Suppressor macrophage (primary cell): ENCODE measurements at regions not wholly inside any gene's neighbourhood (a gene's known extent, or its start where the extent isn't known, plus 50 kb on each side); places are given as distances from the start of the nearest gene placed in this dataset.

Experiments used
- DNase-seq, 4 experiments: peaks; one replicate each; pipeline ENCODE4 v3.0.0-alpha.2; 2020 to 2022

DNA sequence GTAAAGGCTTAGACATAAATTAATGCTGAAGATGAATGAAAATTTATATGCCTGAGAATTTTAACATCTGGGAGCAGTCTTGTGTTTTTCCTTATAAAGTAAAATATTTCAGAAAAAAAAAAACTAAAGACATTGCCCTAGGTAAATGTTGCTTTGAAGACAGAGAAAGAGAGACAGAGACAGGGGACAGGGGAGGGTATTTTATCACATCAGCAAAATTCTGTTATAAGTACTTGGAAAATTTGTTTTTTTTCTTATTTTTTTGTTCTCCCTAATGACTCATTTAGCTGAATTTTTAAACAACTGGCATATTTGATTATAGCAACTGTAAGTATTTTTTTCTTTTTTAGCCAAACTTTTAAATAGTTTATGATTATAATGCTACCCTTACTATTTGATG, 1540.6 kb upstream of the GBE1 start:
- DNase-seq: no peak

DNA sequence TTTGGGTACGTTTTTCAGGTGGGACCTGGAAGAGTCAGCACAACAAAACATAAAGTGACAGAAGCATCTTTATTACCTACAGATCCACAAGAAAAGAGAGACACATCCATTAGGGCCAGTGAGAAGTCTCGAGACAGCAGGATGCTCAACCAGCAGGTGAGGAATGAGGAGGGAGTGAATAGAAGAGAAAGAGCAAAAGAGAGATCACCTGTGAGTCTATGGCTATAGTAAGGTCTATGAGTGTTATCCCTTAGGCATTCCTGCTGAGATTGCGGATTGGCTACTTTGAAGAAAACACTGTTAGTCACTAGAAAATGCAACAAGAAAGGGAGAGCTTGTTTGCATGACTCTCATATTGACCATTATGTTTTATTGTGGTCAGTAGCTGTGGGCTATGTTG, 1556.2 kb upstream of the GBE1 start:
- DNase-seq: no peak

DNA sequence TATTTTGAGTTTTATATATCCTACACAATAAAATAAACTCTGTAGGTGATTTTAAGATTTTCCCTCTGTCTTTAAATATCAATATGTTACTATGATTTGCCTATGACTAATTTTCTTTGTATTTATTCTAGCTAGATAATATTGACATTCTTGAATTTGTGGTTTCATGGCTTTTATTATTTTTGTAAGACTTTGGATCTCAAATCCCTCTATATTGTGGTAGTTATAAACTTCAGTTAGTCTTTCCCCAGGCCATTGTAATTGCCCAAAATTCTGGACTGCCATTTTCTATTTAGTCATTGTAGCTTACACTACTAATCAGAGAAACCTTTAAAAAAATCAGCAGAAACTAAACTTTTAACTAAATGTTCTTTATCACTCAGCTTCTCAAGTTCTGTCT, 1559.3 kb upstream of the GBE1 start:
- DNase-seq: no peak

DNA sequence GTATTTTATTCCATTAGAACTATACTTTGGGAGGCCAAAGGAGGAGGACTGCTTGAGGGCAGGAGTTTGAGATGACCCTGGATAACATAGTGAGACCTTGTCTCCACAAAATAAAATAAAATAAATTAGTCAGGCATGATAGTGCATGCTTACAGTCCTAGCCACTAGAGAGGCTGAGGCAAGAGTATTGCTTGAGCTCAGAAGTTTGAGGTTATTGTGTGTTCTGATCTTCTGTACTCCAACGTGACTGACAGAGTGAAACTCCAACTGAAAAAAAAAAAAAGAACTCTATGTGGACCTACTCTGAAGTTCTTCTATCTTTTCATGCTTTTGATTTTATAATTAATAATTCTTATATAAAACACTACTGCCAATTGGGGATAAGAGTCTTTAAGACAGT, 1560.0 kb upstream of the GBE1 start:
- DNase-seq: no peak

DNA sequence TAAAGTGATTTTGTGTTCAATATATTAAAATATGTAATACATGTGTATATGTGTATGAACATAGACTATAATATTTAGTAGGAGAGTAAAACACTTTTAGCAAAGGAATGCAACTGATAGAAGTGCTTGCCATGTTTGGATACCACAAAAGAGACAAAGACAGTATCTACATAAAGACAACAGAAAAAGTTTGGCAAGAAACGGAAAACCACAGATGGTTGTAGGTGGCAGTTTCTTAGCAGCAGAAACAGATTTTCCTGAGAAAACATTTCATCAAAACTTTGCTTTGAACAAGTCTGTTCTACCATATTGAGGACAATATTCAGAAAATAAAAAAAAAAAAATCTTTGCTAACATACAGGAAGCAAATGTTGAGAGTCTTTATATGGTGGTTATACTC, 1560.4 kb upstream of the GBE1 start:
- no peak for DNase-seq

DNA sequence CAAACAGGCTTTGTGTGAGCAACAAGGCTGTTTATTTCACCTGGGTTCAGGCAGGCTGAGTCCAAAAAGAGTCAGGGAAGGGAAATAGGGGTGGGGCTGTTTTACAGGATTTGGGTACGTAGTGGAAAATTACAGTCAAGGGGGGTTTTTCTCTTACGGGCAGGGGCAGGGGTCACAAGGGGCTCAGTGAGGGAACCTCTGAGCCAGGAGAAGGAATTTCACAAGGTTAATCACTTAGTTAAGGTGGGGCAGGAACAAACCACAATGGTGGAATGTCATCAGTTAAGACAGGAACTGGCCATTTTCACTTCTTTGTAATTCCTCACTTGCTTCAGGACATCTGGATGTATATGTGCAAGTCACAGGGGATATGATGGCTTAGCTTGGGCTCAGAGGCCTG, 1592.8 kb upstream of the GBE1 start:
- no peak for DNase-seq

DNA sequence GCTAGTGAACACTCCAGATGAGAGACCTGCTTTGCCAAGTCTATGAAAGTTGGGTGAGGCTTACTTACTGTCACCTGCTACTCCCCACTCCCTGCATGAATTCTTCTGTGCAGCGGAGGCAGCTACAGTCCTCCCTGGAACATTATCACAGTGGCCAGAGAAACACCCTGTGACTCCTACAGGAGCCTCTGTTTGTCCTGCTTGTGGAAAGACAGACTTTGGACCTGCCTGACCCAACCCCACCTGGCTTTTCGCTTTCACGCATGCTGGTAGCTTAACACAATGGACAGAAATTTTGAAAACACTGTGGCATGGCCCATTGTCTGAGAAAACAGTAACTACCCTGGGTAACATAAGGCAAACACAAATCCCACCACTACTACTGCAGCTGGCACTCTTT, 1565.5 kb upstream of the CADM2 start:
- DNase-seq: no peak

DNA sequence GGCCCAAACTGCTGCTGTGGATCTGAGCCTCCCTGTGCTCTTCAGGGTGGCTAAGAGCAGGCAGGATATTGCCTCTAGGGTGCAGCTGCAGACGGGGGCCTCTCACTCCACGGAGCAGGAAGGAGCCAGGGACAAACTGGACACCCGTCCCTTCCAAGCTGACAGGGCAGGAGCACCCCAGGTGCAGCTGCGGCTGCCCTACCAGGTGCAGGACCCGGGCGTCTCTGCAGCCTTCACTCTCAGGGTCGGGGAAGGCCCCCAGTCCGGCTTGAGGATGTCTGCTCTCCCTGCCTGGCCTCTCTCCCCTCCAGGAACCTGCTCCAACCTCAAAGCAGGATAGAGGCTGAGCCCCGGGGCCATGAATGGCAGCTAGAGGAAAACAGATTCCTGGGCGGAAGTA, 1554.9 kb upstream of the CADM2 start:
- no peak for DNase-seq

DNA sequence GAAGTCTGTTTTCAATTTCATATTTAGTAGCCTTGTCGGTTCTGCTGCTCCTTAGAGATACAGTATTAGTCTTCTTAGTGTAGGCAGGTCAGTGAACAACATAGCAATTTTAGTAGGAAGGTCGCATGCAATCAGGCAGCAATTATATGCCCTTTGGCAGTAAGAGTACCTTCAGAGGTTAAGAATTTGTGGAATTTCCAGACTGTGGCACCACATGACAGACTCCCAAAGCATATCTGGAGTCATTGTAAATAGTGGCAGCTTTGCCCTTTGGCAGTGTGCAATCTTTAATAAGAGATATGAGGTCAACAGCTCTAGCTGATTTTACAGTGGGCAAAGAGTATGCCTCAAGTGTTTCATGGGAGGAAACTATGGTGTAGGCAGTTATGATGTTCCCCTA, 1532.5 kb upstream of the CADM2 start:
- DNase-seq: no peak

DNA sequence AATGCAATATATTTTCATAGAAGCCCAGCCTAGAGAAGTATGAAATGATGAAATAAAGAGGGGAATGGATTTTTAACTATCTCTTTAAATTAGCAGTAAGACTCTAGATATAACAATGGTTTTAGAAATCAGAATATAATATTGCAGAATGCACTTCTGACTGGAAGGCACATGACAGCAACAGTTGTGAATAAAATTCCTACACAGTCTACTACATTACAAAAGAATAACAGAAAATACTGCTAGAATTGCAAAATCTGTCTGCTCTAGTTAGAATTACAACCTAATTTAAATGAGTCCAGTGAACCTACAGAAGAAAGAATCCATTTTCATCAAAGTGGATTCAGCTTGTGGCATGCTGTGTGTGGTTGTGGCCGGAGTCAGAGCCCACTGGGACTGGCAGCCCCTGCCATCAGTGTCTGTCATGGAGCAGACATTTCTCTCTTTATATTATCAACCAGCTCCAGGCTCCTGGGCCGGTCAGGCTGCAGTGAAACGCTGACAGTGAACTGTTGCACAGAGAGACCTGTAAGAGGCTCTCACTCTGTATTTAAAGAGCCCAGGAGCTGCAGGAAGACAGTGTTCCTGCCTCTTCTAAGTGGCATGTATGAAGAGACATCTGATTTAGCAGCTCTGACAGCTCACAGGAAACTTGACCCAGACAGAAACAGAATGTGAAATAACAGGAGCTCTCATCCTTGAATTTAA, 1523.8 kb upstream of the CADM2 start:
- no peak for DNase-seq

DNA sequence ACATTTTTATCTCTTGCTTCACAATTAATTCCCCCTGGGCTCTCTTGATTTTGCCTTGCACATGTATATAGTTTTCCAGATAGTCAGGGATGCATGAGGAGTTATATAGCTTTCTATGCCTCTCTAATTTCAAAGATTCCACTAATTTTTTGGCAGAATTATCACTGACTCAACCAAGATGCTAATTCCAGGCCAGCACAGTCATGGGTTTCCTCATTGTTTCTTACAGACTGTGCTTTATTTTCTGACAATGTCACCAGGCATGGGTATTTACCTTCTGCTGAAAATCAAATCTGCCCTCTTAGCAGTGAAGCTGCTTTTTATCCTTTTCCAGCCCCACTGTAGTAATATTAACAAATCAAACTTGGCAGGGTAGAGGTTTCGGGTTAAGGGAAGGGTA, 1520.6 kb upstream of the CADM2 start:
- DNase-seq: no peak

DNA sequence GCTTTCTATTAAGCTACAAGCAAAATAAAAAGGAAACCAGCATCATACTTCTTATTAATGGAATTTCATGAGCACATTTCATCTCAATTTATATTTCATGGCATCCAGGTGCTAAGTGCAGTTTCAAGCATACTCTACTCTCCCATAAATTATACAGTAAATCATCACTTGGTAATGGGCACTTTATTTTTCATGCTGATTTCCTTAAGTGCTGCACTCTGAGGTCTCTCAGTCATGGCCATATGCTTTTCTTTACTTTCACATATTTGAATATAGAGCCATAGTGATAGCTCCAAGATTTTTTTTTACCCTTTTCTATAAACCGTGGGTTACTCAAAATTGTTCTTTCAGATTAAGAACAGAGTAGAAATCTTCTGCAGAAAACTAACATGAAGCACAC, 1505.7 kb upstream of the CADM2 start:
- no peak for DNase-seq

DNA sequence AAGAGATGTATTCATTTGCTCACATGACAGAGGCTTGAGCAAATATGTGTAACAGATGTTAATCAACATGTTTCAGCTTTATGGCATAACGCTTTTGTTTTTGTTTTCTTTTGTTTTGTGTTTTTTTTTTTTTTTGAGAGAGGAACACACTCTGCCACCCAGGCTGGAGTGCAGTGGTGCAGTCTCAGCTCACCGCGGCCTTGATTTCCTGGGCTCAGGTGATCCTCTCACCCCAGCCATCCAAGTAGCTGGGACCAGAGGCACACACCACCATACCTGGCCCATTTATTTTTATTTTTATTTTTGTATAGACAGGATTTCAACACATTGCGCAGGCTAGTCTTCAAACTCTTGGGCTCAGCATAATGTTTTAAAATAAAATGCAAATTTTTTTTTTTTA, 1504.4 kb upstream of the CADM2 start:
- no peak for DNase-seq

DNA sequence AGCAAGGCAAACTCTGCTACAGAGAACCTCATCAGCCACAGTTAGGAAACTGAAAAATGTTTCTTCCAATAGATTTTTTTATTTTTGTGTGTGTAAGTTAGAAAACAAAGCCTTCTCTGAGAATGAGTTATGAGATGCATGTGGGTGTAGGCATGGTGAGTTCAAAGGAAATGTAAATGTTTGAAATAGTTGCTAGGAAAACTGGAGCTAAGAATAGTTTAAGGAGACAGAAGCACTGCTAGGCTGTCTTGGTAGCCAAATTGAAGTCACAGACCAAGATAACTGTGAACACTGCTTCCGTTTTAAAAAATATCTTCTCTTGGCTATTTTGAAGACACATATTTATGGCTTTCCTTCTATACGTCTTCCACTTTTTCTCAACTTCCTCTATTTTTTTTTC, 1501.2 kb upstream of the CADM2 start:
- no peak for DNase-seq

DNA sequence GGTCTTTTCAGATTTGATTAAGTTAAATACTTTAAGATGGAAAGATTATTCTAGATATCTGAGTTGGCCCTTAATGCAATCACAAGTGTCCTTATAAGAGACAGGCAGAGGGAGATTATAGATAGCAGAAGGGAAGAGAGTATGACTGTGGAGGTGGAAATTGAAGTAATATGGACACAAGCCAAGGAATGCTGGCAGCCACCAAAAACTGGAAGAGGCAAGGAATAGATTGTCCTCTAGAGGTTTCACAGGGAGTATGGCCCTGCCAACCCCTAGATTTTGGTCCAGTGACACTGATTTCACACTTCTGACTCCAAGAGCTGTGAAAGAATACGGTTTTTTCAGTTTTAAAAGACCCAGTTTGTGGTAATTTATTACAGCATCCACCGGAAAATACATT, 1498.7 kb upstream of the CADM2 start:
- DNase-seq: no peak

DNA sequence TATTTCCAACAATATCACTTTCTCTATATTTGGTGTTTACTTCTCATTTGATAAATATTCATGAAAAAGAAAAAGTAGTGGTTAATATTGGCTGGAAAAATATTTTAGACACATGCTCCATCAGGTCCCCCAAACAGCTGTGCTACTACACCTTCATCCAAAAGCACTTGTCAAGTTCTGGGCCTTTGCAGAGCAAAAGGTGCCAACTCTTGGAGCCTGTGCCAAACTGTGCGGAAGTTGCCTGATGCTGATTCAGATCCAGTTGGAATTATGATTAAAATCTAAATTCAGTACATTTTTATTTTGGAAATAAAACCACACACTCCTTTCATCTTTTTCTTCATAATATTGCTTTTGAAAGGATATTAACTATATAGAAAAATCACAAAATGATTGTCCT, 1497.4 kb upstream of the CADM2 start:
- DNase-seq: no peak

DNA sequence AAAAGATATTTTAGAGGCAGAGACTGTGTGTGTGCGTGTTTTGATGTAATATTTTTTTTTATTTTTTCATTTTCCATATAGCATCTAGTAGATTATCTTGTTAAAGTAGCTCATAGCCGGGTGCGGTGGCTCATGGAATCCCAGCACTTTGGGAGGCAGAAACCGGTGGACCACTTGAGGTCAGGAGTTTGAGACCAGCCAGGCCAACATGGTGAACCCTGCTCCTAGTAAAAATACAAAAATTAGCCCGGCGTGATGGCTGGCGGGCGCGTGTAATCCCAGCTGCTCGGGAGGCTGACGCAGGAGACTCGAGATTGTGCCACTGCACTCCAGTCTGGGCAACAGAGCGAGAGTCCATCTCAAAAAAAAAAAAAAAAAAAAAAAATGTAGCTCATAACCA, 1481.2 kb upstream of the CADM2 start:
- DNase-seq: no peak

DNA sequence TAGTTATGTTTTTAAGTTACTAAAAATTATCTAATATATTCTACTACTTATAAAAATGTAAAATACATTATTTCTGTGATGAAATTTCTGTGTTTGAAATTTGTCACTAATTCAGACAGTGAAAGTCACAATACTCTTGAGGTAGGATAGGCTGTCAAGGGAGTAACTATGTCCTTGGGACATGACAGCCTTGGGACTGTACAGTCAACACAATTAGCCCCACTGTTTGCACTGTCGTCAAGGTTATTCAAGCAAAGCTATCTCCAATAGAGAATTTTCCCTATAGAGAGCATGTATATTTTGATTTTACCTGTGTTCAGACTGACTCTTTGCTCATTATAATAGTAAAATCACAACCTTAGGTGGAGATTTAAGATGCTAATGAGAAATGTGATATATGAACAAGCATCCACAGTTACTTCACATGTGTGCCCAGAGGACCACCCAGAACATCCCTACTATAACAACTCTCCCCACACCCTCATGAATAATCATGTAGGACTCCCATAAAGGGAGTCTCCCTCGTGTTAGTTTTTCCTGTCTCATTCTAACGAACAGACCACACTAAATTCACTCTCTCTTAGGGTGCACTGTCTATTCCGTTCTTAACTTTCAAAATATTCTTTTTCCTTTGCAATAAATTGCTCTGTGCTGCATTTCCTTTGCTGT, 1476.3 kb upstream of the CADM2 start:
- DNase-seq: no peak

DNA sequence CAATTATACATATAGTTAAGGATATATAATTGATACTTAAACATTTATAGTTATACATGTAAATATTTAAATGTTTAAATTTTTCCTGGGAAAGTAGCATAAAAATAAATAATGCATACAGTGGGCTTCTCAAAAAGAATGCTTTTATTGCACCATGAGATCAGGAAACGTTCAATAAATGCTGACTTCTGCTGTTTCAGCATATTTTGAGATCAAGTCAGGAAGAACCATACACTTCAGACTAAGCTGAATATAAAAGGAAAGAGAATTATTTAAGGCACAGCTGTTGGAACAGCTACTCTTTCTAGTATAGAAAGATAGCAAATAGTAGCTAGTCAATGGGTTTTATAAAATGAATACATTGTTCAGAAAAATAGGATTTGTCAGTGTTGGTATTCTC, 1462.3 kb upstream of the CADM2 start:
- DNase-seq: no peak

DNA sequence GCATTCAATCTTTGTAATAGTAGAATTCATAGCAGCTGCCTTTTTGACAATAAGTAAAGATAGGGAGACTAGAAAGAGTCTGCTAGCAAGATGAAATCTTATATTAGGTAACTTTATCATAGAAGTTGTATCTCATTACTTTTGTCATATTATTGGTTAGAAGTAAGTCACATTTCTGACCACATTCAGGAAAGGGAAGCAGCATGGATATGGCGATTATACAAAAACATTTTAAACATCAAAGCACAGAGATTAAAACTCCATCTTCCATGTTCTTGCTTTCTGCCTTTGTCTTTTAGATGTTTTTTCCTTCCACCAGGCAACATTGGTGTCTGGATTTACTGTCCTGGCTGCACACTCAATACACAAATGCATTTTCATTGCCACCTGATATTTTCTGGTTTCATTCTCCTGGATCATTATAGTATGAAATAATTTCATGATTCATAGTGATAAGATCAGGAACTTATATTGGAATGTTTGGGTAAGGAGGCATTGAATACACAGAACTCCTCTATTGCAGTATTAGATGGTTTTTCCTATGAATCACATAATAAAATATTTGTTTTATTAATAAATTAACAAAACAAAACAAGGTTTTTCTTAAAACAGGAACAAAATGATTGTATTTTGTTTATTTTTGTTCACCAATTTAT, 1460.3 kb upstream of the CADM2 start:
- no peak for DNase-seq

DNA sequence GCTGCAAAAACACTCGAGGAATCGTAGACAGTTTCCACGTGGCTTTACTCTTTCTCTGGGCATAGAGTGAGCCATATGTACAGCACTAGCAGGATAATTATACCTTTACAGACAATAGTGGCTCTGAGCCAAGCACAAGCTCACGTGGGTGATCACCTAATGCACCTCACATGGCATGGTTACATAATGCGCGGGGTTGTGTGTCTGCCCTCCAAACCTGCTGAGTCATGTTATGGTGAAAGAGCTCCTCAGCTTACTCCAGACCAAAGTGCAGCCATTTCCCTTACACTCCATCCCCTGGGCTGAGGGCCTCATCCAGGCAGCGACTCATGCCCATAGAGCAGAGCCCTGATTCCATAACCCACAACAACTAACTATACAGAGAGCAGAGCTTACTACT, 1458.4 kb upstream of the CADM2 start:
- DNase-seq: no peak

DNA sequence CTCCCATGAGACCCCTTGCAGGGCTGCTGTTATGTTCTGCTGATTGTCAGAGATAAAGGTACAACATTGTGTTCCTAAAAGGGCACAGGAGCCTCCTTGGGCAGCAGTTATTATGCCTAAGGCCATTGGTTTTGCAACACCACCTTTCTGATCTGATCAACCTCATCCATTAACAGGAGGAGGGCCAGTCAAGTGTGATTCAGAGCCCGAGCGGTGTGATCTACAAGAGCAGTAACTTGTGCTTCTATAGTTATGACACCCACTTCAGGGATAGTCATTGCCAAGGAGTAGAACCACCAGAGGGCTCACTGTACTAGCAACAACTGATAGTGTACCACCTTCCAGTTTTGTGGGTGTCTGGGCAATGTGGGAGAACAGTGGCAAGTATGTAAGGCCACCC, 1457.9 kb upstream of the CADM2 start:
- DNase-seq: no peak

DNA sequence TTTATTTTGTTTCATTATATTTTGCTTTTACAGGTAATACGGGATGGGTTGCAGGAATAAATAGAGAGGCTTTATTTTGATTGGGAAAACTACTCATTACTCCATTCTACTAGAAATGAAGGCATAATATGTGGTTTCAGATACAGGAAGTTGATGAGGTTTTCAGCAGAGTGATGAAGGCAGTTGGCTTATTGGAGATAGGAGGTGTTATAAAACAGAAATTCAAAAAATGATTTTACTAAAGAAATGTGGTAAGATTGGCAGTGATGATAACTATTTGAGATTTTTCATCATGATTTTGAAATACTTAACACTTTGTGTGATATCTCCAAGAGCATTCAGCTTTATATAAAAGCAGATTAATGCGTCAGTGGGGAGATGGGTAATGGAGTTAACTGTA, 1445.7 kb upstream of the CADM2 start:
- no peak for DNase-seq

DNA sequence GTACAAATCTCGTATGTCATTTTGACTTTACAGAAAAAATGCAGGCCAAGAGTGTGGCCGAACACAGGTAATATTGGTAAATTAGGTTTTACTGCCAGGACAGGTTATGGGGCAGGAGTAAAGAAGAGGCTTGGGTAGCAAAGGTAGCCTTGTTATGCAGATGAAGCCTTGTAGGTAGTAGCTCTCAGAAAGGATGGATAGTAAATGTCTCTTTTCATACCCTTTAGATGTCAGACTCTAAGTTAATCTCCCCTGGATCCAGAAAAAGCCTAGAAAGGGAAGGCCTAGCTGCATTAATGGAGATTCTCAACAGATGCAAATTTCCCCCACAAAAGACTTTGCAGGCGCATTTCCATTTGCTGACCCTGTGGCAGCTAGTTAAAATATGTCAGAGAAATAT, 1445.1 kb upstream of the CADM2 start:
- DNase-seq: no peak
